ENCODE measurements at regions not wholly inside any gene's neighbourhood (a gene's known extent, or its start where the extent isn't known, plus 50 kb on each side); places are given as distances from the start of the nearest gene placed in this dataset.

GRCh38 chr12:25058012-25058411, 109.1 kb upstream of the BCAT1 start:
- DNase-seq = no peak

GRCh38 chr12:25056486-25057130, 107.7 kb upstream of the BCAT1 start:
- DNase-seq = no peak

- DNase-seq = no peak
Observed at GRCh38 chr12:25056011-25056410, 107.1 kb upstream of the BCAT1 start.

- DNase-seq = peak; percentile 82
Observed at GRCh38 chr12:25054783-25055144, 105.9 kb upstream of the BCAT1 start.

DNA sequence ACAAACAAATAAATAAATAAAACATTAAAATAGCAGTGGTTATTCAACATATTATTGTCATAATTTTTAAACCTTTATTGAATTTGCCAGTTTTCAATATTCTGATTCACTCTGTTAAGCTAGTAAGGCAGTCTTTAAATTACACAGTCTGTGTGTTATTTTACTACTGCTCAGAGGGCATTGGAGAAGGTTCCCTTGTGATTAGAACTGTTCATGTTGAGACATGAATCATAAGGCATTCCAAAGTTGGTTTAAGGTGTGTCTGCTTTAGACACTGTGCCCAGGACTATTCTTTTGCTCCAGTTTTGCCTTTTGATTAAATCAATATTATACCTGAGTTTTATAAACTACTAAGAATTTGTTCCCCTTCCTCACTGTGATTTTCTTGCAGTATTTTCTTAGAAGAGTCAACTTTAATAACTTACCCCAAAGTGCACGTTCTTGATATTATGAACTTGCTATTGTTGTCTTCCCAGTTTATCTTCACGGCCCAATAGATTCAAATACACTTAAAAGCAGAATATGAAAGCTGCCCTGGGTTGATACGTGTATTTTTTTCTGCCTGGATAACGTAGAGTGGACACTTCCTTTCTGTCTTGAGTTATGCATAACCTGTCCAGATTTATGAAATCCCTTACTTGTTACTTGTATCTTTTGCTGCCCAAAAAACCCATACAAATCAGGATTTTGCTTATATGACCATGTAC, 105.3 kb upstream of the BCAT1 start:
- DNase-seq = no peak

- no peak for DNase-seq
Observed at GRCh38 chr12:25052914-25053211, 104.0 kb upstream of the BCAT1 start.

DNA sequence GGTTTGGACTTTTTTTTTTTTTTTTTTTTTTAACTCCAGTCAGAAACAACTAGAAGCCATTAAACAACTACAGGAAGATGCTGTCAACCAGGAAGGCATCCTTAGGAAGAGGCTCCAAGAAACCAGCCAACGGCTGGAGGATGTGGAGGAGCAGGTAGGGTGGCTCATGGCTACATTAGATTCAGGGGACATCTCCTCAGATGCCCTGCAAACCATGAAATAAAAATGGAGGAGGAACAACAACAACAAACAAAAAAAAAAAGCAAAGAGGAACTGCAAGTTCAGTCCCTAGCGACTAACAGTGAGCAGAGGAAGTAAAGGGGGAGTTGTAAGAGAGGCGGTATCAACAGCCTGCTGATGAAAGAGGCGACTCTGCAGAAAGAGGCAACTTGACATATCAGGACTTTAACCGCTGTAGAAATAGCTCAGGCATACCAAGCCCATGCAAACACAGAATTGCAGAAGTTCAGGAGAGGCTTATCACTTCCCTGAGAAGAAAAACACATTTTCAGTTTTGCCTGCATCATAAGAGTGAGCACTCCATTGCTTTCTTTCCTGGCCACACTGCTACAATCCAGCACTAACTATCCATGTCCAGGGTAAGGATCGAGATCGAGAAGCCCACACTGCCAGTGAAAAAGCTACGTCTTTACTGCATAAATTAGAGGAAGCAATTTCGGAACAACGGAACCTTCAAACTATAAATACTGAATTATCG, 103.5 kb upstream of the BCAT1 start:
- DNase-seq = peak; percentile 77

DNA sequence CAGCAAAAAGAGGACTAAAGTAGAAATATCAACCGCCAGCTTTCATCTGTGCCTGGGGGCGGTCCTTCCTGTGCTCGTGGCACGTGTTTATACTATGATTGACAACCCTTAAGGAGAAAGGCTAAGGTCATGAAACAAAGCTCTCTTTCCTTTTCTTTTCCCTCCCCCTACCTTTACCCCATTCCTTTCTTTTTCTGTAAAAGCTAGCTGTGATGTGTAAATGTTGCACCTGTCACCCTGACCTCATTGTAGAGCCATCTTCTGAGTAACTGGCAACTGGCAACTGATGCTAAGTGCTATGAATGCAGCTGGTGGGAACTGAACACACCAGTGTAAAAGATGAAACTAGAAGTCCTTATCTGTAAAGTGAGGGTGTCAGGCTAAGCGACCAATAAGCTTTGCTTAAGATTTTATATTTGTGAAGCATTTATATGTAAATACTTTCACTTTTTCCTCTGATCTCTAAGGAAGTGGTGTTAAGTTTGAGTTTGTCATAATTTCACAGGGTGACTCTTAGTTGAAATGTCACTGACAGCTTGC, 102.8 kb upstream of the BCAT1 start:
- peak; percentile 80 for DNase-seq

GRCh38 chr12:25051171-25051570, 102.3 kb upstream of the BCAT1 start:
- DNase-seq = no peak

DNA sequence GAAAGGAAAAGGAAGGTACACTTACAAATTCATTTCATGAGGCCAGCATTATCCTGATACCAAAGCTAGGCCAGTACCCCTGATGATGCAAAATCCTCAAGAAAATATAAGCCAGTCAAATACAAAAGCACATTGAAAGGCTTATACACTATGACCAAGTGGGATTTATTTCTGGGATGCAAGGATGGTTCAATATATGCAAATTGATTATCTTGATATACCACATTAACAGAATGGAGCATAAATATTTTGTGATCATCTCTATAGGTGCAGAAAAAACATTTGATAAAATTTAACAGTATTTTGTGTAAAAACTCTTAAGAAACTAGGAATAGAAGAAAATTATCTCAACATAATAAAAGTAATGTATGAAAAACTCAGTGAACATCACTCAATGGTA, 97.0 kb upstream of the BCAT1 start:
- no peak for DNase-seq

GRCh38 chr12:25041006-25041741, 92.3 kb upstream of the BCAT1 start:
- no peak for DNase-seq

DNA sequence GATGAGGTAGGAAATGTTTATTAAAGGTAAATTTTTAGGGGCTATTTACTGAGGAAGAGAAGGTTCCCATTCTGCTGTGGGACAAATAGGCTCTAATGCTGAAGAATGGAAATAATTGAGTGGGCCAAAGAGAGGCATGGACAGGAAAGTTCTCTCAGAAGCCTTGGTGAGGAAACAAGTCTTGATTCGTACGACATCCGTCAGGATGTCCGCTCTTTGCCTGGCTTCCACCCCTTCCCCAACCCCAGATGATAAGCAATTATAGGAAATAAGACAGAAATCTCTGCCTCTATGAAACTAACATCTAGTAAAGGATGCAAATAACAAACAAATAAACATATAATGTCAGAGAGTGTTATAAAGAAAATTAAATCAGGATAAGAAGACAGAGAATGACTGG, 91.7 kb upstream of the BCAT1 start:
- DNase-seq = no peak

- no peak for DNase-seq
Observed at GRCh38 chr12:25034676-25035075, 85.8 kb upstream of the BCAT1 start.

DNA sequence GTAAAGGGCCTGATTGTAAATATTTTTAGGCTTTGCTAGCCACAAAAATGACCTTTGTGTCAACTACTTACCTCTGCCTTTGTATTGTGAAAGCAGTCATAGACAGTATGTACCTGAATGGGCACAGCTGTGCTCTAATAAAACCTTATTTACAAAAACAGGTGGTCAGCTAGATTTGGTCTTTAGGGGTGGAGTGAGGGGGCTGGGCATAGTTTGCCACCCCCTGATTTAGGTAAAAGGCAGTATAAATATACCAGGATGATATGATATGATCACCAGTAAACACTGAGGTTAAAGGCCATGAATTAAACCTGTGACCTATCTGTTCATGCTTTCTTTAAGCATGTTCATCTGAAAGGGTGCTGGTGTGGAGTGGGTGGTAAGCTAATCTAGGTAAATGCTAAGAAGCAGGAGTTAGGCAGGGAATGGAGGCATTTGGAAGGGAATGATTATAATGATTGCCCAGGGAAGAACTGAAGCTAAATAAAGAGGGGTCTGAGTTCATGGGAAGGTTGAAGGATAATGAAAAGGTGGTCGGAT, 77.1 kb upstream of the BCAT1 start:
- DNase-seq = no peak

DNA sequence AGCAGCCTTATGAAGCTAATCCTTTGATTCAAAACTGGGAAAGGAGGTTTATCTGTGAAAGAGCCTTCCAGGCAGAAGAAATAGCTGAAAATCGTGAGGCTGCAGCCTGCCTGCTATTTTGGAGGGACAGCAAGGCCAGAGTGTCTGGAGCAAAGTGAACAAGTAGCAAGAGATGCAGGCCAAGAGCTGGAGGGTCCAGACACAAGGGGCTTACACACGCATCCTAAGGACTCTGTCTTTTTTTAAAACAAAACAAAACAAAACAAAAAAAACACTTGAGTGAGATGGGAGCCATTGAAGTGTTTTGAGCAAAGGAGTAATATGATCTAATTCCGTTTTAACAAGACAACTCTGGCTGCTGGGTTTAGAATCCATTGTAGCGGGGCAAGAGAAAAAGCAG, 76.4 kb upstream of the BCAT1 start:
- no peak for DNase-seq

GRCh38 chr12:25023808-25024207, 74.9 kb upstream of the BCAT1 start:
- DNase-seq = no peak

DNA sequence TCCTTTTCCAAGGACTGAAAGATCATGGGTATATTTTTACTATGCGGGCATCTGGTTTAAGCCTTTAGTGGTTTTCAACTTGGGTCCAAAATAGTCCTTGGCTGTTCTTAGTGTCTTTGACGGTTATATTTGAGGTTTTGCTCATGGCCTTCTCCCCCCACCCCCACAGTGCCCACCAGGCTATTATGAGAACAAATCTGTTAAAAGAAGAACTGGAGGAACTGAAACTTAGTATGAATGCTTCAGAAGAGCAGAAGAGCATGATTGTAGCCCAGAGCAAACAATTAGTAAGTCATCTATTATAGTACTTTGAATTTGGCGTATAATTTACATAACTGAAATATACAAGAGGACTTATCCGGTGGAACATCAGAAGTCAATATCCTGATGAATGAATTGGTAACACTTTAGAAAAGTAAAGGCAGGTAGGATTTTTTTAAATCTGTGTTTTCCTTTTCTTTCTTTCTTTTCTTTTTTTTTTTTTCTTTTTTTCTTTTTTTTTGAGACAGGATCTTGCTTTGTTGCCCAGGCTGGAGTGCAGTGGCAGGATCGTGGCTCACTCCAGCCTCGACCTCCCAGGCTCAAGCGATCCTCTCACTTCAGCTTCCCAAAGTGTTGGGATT, 71.8 kb upstream of the BCAT1 start:
- no peak for DNase-seq

- DNase-seq = no peak
Observed at GRCh38 chr12:25018146-25018545, 69.2 kb upstream of the BCAT1 start.

DNA sequence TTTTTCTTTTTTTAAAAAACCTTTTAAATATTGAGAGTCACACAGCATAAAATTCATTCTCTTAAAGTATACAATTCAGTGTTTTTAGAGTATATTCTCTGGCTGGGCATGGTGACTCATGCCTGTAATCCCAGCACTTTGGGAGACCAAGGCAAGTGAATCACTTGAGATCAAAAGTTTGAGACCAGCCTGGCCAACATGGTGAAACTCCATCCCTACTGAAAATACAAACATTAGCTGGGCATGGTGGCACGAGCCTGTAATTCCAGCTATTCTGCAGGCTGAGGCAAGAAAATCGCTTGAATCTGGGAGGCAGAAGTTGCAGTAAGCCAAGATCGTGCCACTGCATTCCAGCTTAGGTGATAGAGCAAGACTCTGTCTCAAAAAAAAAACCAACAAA, 68.4 kb upstream of the BCAT1 start:
- DNase-seq = no peak

DNA sequence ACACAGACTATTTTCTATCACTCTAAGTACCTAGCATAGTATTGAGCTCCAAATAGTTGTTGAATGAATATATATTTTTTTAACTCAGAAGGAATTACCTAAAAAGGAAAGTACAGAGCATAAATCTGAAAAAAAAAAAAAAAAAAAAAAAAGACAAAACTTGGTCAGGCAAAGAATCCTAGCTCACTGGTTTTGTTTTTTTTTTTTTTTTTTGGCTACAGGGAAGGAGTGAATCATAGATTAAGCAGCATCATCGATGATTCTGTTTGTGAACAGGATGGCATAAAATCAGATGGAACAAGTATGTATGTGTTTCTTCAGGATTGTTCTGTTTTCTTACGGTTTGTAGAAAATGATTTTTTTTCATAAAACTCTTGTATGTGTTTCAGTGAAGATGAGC, 66.1 kb upstream of the BCAT1 start:
- DNase-seq = no peak

GRCh38 chr12:25013061-25013460, 64.2 kb upstream of the BCAT1 start:
- DNase-seq = no peak

DNA sequence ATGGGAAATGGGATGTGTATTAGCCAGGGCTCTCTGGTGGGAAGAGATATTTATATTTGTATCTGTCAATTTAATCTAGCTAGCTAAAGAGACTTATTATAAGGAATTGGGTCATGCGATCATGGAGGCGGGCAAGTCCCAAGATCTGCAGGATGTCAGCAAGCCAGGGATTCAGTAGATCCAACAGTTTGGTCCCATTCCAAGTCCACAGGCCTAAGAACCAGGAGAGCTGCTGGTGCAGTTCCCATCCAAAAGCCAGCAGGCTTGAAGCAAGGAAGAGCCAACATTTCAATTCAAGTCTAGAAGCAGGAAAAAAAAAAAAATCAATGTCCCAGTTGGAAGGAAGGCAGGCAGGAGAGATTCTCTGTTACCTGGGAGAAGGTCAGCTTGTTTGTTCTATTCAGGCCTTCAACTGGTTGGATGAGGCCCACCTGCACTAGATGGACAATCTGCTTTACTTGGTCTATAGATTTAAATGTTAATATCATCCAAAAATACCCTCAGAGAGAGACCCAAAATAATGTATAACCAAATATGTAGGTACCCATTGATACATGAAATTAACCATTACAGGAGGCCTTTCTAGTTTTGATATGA, 60.7 kb upstream of the BCAT1 start:
- DNase-seq = no peak
